ENCODE measurements at regions not wholly inside any gene's neighbourhood (a gene's known extent, or its start where the extent isn't known, plus 50 kb on each side); places are given as distances from the start of the nearest gene placed in this dataset.

GRCh38 chr12:18982226-18982949 is 147.1 kb upstream of the PLEKHA5 start (continued):
- TF ChIP-seq, protein P1, sequence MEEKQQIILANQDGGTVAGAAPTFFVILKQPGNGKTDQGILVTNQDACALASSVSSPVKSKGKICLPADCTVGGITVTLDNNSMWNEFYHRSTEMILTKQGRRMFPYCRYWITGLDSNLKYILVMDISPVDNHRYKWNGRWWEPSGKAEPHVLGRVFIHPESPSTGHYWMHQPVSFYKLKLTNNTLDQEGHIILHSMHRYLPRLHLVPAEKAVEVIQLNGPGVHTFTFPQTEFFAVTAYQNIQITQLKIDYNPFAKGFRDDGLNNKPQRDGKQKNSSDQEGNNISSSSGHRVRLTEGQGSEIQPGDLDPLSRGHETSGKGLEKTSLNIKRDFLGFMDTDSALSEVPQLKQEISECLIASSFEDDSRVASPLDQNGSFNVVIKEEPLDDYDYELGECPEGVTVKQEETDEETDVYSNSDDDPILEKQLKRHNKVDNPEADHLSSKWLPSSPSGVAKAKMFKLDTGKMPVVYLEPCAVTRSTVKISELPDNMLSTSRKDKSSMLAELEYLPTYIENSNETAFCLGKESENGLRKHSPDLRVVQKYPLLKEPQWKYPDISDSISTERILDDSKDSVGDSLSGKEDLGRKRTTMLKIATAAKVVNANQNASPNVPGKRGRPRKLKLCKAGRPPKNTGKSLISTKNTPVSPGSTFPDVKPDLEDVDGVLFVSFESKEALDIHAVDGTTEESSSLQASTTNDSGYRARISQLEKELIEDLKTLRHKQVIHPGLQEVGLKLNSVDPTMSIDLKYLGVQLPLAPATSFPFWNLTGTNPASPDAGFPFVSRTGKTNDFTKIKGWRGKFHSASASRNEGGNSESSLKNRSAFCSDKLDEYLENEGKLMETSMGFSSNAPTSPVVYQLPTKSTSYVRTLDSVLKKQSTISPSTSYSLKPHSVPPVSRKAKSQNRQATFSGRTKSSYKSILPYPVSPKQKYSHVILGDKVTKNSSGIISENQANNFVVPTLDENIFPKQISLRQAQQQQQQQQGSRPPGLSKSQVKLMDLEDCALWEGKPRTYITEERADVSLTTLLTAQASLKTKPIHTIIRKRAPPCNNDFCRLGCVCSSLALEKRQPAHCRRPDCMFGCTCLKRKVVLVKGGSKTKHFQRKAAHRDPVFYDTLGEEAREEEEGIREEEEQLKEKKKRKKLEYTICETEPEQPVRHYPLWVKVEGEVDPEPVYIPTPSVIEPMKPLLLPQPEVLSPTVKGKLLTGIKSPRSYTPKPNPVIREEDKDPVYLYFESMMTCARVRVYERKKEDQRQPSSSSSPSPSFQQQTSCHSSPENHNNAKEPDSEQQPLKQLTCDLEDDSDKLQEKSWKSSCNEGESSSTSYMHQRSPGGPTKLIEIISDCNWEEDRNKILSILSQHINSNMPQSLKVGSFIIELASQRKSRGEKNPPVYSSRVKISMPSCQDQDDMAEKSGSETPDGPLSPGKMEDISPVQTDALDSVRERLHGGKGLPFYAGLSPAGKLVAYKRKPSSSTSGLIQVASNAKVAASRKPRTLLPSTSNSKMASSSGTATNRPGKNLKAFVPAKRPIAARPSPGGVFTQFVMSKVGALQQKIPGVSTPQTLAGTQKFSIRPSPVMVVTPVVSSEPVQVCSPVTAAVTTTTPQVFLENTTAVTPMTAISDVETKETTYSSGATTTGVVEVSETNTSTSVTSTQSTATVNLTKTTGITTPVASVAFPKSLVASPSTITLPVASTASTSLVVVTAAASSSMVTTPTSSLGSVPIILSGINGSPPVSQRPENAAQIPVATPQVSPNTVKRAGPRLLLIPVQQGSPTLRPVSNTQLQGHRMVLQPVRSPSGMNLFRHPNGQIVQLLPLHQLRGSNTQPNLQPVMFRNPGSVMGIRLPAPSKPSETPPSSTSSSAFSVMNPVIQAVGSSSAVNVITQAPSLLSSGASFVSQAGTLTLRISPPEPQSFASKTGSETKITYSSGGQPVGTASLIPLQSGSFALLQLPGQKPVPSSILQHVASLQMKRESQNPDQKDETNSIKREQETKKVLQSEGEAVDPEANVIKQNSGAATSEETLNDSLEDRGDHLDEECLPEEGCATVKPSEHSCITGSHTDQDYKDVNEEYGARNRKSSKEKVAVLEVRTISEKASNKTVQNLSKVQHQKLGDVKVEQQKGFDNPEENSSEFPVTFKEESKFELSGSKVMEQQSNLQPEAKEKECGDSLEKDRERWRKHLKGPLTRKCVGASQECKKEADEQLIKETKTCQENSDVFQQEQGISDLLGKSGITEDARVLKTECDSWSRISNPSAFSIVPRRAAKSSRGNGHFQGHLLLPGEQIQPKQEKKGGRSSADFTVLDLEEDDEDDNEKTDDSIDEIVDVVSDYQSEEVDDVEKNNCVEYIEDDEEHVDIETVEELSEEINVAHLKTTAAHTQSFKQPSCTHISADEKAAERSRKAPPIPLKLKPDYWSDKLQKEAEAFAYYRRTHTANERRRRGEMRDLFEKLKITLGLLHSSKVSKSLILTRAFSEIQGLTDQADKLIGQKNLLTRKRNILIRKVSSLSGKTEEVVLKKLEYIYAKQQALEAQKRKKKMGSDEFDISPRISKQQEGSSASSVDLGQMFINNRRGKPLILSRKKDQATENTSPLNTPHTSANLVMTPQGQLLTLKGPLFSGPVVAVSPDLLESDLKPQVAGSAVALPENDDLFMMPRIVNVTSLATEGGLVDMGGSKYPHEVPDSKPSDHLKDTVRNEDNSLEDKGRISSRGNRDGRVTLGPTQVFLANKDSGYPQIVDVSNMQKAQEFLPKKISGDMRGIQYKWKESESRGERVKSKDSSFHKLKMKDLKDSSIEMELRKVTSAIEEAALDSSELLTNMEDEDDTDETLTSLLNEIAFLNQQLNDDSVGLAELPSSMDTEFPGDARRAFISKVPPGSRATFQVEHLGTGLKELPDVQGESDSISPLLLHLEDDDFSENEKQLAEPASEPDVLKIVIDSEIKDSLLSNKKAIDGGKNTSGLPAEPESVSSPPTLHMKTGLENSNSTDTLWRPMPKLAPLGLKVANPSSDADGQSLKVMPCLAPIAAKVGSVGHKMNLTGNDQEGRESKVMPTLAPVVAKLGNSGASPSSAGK (IDR thresholded peaks at IDR 0.05) = no peak
- TF ChIP-seq RNF2 (IDR thresholded peaks at IDR 0.05) (no peak), RHOXF2B (CRISPR knock-in tag; conservative IDR thresholded peaks at IDR 0.05) (no peak), FOXJ2 (tag; IDR thresholded peaks at IDR 0.05) (no peak), LCOR (CRISPR knock-in tag; IDR thresholded peaks at IDR 0.05) (no peak), ZNF512 (tag; IDR thresholded peaks at IDR 0.05) (no peak), MEIS2 (IDR thresholded peaks at IDR 0.05; ENCODE audit: partially characterized antibody) (no peak), SMAD1 (IDR thresholded peaks at IDR 0.05; ENCODE audit: low read depth, low read length, partially characterized antibody) (no peak), PTRF (tag; IDR thresholded peaks at IDR 0.05) (no peak), NONO (IDR thresholded peaks at IDR 0.05; ENCODE audit: low read depth in 2 of 2, low read length in 1 of 2) (no peak), PCBP2 (IDR thresholded peaks at IDR 0.05; ENCODE audit: low read depth, low read length, poor library complexity, severe bottlenecking) (no peak)
- TF ChIP-seq, protein P2, sequence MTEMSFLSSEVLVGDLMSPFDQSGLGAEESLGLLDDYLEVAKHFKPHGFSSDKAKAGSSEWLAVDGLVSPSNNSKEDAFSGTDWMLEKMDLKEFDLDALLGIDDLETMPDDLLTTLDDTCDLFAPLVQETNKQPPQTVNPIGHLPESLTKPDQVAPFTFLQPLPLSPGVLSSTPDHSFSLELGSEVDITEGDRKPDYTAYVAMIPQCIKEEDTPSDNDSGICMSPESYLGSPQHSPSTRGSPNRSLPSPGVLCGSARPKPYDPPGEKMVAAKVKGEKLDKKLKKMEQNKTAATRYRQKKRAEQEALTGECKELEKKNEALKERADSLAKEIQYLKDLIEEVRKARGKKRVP (CRISPR knock-in tag; IDR thresholded peaks at IDR 0.05) = no peak

All from K562 (cell line).